Stimulated activated effector memory CD8-positive, alpha-beta T cell treated with anti-CD3 and anti-CD28 coated beads, Interleukin-12 subunit alpha, Interleukin-12 subunit beta, amount 100 ng/mL, for 72 hours (primary cell): ENCODE measurements at regions not wholly inside any gene's neighbourhood (a gene's known extent, or its start where the extent isn't known, plus 50 kb on each side); places are given as distances from the start of the nearest gene placed in this dataset.

Source experiments
- ATAC-seq: fragments of 150-1000 bp; cut with Tn5 transposase; 2 replicates; pipeline ENCODE4 v1.10.0; 2021
- DNase-seq, 2 donors: peaks; one replicate each; pipeline ENCODE4 v3.0.0; 2021 to 2022; ENCODE audit warnings: low spot score in 2 of 2
- H3K27ac Mint-ChIP-seq: one replicate; pipeline ENCODE4 v1.8.0; 2022; ENCODE audit warnings: mild to moderate bottlenecking, mixed read lengths
- H3K36me3 Mint-ChIP-seq: one replicate; pipeline ENCODE4 v1.8.0; 2022; ENCODE audit warnings: mild to moderate bottlenecking, mixed read lengths
- H3K4me1 Mint-ChIP-seq: one replicate; pipeline ENCODE4 v1.8.0; 2022; ENCODE audit warnings: mixed read lengths
- H3K4me3 Mint-ChIP-seq: one replicate; pipeline ENCODE4 v1.8.0; 2022; ENCODE audit warnings: mild to moderate bottlenecking, mixed read lengths
- H3K9me3 Mint-ChIP-seq: one replicate; pipeline ENCODE4 v1.8.0; 2022; ENCODE audit warnings: mixed read lengths

- ATAC-seq: no peak
- H3K9me3 Mint-ChIP-seq: peaks cover 15% of the 10 kb centered on the region
- H3K36me3 Mint-ChIP-seq: no peaks in the 10 kb centered on the region
- no peak for DNase-seq
- H3K4me3 Mint-ChIP-seq: no peak overlapping the region
- H3K27ac Mint-ChIP-seq: no peak overlapping the region
- H3K4me1 Mint-ChIP-seq: no peaks in the 10 kb centered on the region
These were observed 880.1 kb upstream of the FBXO33 start for GRCh38 chr14:40312296-40312695.

DNA sequence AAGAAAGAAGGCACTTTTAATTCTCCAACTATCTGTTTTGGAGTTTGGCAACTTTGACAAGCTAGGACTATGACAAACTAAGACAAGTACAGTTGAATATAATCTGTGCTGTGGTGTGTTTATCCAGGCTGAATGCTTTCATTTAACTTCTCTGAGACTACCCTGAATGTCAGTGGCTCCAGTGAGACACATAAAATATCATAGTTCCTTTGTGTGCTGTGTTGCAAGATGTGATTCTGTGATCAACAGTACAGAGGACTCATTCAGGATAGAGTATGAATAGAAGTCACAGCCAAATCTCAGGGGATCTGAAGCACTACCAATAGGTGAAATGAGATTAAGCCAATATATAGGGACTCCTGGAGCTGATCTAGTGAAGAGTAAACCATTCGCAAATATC lies 876.9 kb upstream of the FBXO33 start:
- H3K27ac Mint-ChIP-seq: no peak overlapping the region
- ATAC-seq (no peak), DNase-seq (no peak)
- H3K9me3 Mint-ChIP-seq: peaks cover 9% of the 10 kb centered on the region
- no peaks in the 10 kb centered on the region for H3K4me1 Mint-ChIP-seq
- no peak overlapping the region for H3K4me3 Mint-ChIP-seq
- H3K36me3 Mint-ChIP-seq: no peaks in the 10 kb centered on the region

- H3K9me3 Mint-ChIP-seq: peaks cover 7% of the 10 kb centered on the region
- H3K27ac Mint-ChIP-seq: no peak overlapping the region
- ATAC-seq (no peak), DNase-seq (no peak)
- H3K4me1 Mint-ChIP-seq: no peaks in the 10 kb centered on the region
- no peak overlapping the region for H3K4me3 Mint-ChIP-seq
- H3K36me3 Mint-ChIP-seq: no peaks in the 10 kb centered on the region
These were observed 876.0 kb upstream of the FBXO33 start for GRCh38 chr14:40308240-40308639.

DNA sequence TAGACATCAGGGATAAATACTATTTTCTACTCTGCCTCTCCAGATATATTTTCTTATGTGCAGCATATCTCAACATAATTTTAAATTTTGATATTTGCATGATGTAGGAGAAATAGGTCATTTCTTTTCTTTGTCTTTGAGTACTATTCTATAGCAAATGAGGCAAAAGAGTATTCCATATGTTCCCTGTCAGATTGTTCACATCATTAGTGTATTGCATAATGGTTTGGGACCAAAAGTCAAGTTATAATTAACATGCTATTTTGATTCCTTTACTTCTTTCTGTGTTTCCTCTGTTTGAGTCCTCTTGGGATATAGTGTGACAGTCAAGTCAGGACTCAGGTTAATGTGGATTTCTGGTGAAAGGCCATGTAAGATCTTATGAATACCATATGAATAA lies 864.6 kb upstream of the FBXO33 start:
- H3K4me1 Mint-ChIP-seq: no peaks in the 10 kb centered on the region
- H3K27ac Mint-ChIP-seq: no peak overlapping the region
- no peak for DNase-seq
- peaks cover 14% of the 10 kb centered on the region for H3K9me3 Mint-ChIP-seq
- no peak overlapping the region for H3K4me3 Mint-ChIP-seq
- no peaks in the 10 kb centered on the region for H3K36me3 Mint-ChIP-seq
- no peak for ATAC-seq

- no peak overlapping the region for H3K4me3 Mint-ChIP-seq
- no peak overlapping the region for H3K27ac Mint-ChIP-seq
- peaks cover 13% of the 10 kb centered on the region for H3K9me3 Mint-ChIP-seq
- DNase-seq: no peak
- H3K4me1 Mint-ChIP-seq: no peaks in the 10 kb centered on the region
- no peak for ATAC-seq
- H3K36me3 Mint-ChIP-seq: no peaks in the 10 kb centered on the region
These were observed 860.4 kb upstream of the FBXO33 start for GRCh38 chr14:40292664-40293063.

GRCh38 chr14:40282196-40282595 lies 850.0 kb upstream of the FBXO33 start:
- DNase-seq (no peak), ATAC-seq (no peak)
- H3K36me3 Mint-ChIP-seq: no peaks in the 10 kb centered on the region
- H3K27ac Mint-ChIP-seq: no peak overlapping the region
- peaks cover 10% of the 10 kb centered on the region for H3K9me3 Mint-ChIP-seq
- H3K4me3 Mint-ChIP-seq: no peak overlapping the region
- H3K4me1 Mint-ChIP-seq: no peaks in the 10 kb centered on the region

GRCh38 chr14:40280652-40281051 lies 848.4 kb upstream of the FBXO33 start:
- peaks cover 16% of the 10 kb centered on the region for H3K9me3 Mint-ChIP-seq
- ATAC-seq (no peak), DNase-seq (no peak)
- H3K36me3 Mint-ChIP-seq: no peaks in the 10 kb centered on the region
- H3K4me3 Mint-ChIP-seq: no peak overlapping the region
- no peaks in the 10 kb centered on the region for H3K4me1 Mint-ChIP-seq
- H3K27ac Mint-ChIP-seq: no peak overlapping the region

- no peak for DNase-seq
- H3K9me3 Mint-ChIP-seq: peaks cover 9% of the 10 kb centered on the region
- no peaks in the 10 kb centered on the region for H3K4me1 Mint-ChIP-seq
- ATAC-seq: no peak
- H3K4me3 Mint-ChIP-seq: no peak overlapping the region
- H3K27ac Mint-ChIP-seq: no peak overlapping the region
- no peaks in the 10 kb centered on the region for H3K36me3 Mint-ChIP-seq
These were observed 841.2 kb upstream of the FBXO33 start for GRCh38 chr14:40273417-40273816.

DNA sequence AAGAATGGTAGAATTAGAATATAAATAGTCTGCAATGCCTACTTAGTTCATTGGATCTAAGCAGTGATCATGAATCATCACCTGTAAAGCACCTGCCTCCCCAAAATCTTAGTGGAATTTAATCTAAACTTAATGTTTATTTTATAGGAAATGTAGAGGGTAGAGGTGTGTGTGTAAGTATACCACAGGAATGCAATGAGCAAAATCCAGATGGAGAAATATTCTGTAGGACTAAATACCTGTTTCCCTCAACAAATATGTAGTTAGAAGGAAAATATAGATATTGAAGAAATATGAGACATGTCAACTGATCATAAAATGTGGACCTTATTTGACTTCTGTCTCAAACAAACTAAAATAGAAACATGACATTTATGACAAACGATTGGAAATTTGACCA lies 839.2 kb upstream of the FBXO33 start:
- Mint-ChIP-seq H3K36me3 (no peaks in the 10 kb centered on the region), H3K27ac (no peak overlapping the region), H3K9me3 (peaks cover under 1% of the 10 kb centered on the region), H3K4me3 (no peak overlapping the region), H3K4me1 (no peaks in the 10 kb centered on the region)
- ATAC-seq: no peak
- no peak for DNase-seq

GRCh38 chr14:40269436-40269835 lies 837.2 kb upstream of the FBXO33 start:
- no peak overlapping the region for H3K4me3 Mint-ChIP-seq

DNA sequence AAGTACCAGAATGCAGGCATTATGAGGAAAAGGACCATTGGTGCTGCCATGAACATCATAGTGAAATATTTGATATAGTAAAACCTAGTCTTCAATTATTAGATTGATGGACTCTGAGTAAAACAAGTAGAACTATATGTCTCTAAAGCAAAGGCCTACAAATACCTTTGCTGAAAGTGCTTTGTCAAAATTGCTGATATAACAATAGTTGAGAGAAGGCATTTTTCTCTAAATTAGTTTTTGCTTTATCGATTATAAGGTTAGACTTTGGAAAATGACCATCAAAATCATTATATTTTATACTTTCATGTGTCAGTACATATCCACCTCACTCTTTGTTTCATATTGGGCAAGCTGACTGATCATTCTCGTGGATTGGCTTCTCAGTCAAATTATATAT lies 836.0 kb upstream of the FBXO33 start:
- no peaks in the 10 kb centered on the region for H3K4me1 Mint-ChIP-seq
- H3K9me3 Mint-ChIP-seq: peaks cover 3% of the 10 kb centered on the region
- ATAC-seq: no peak
- no peak overlapping the region for H3K27ac Mint-ChIP-seq
- no peaks in the 10 kb centered on the region for H3K36me3 Mint-ChIP-seq
- DNase-seq: no peak
- no peak overlapping the region for H3K4me3 Mint-ChIP-seq

More at GRCh38 chr14:40269436-40269835, 837.2 kb upstream of the FBXO33 start:
- DNase-seq: no peak
- Mint-ChIP-seq H3K4me1 (no peaks in the 10 kb centered on the region), H3K9me3 (peaks cover 3% of the 10 kb centered on the region), H3K27ac (no peak overlapping the region), H3K36me3 (no peaks in the 10 kb centered on the region)
- ATAC-seq: no peak

DNA sequence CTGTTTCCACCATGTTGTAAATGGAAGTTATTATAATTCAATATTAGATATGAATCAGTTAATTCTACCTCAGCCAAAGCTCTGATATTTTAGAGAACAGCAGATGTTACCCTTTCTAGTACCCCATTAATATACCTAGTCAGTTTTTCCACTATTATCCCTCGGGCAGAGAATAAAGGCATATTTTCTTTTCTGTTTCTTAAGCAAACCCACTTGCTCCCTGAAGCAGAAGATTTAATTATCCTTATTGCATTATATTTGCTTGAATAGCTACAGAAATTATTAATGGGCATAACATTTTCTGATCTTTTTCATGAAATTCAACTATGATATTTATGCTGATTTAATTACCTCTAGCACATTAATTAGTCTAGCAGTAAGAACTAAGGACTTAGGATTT lies 832.9 kb upstream of the FBXO33 start:
- Mint-ChIP-seq H3K9me3 (peaks cover 3% of the 10 kb centered on the region), H3K4me3 (no peak overlapping the region), H3K4me1 (no peaks in the 10 kb centered on the region), H3K27ac (no peak overlapping the region), H3K36me3 (no peaks in the 10 kb centered on the region)
- no peak for DNase-seq
- ATAC-seq: no peak

GRCh38 chr14:40252817-40253447 lies 820.7 kb upstream of the FBXO33 start:
- Mint-ChIP-seq H3K36me3 (no peaks in the 10 kb centered on the region), H3K4me3 (no peak overlapping the region), H3K9me3 (peaks cover 10% of the 10 kb centered on the region), H3K27ac (no peak overlapping the region), H3K4me1 (no peaks in the 10 kb centered on the region)
- peak; percentile 32 for ATAC-seq
- DNase-seq: no peak

DNA sequence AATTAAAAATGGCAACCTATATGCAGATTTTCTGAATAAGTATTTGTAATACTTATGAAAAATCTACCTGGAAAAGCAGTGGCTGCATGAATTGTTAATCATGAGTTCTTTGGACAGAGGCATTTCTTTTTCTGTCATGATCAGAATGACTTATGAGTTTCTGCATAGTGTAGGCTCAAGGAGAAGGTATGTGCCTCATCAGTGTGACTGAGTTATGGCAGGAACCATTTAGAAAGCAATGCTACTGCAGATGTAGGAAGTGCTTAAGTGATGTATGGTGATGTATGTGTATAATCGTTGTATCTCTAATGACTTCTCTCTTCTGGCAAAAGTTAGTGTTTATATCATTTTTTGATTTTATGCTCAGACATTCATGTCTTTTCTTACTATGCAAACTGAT lies 816.4 kb upstream of the FBXO33 start:
- Mint-ChIP-seq H3K9me3 (peaks cover 17% of the 10 kb centered on the region), H3K4me3 (no peak overlapping the region), H3K27ac (no peak overlapping the region), H3K36me3 (no peaks in the 10 kb centered on the region), H3K4me1 (no peaks in the 10 kb centered on the region)
- ATAC-seq (no peak), DNase-seq (no peak)

DNA sequence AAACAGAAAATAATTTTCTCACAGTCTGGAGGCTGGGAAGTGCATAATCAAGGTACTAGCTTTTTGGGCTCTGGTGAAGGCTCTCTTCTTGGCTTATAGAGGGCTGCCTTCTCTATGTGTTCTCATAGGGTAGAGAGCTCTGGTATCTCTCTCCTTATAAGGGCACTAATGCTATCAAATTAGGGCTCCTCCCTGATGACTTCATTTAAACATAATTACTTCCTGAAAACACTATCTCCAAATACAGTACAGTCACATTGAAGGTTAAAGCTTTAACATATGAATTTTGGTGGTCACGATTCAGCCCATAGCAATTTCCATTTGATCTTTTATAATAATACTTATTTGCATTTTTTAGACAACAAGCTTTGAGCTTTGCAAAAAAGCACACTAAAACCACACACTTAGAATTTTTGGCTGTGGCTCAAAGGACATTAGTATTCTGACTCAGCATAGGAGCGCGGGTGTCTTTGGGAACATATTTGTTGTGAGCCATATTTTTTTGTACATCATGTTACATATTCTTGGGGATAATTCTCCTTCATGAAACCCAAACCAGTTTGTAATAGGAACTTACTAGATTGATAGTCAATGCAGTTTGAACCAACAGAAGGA lies 808.1 kb upstream of the FBXO33 start:
- H3K4me1 Mint-ChIP-seq: no peaks in the 10 kb centered on the region
- peaks cover 8% of the 10 kb centered on the region for H3K9me3 Mint-ChIP-seq
- no peak for DNase-seq
- no peak for ATAC-seq
- no peak overlapping the region for H3K27ac Mint-ChIP-seq
- no peak overlapping the region for H3K4me3 Mint-ChIP-seq
- H3K36me3 Mint-ChIP-seq: no peaks in the 10 kb centered on the region

DNA sequence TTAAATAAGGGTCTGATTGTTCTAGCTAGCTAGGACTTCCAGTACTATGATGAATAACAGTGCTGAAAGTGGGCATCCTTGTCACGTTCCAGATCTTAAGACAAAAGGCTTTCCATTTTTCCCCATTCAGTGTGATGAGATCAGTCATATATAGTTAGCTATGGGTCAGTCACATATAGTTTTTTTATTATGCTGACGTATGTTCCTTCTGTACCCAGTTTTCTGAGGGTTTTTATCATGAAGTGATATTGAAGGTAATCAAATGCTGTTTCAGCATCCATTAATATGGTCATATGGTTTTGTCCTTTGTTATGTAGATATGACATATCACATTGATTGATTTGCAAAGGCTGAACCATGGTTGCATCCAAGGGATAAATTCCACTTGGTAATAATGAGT lies 800.1 kb upstream of the FBXO33 start:
- Mint-ChIP-seq H3K4me1 (no peaks in the 10 kb centered on the region), H3K27ac (no peak overlapping the region), H3K4me3 (no peak overlapping the region), H3K36me3 (no peaks in the 10 kb centered on the region), H3K9me3 (peaks cover 24% of the 10 kb centered on the region)
- DNase-seq: no peak
- ATAC-seq: no peak
